ENCODE measurements at regions not wholly inside any gene's neighbourhood (a gene's known extent, or its start where the extent isn't known, plus 50 kb on each side); places are given as distances from the start of the nearest gene placed in this dataset.
A peak's percentile ranks its signal among the peaks of the same experiment; 100 is the strongest.

DNA sequence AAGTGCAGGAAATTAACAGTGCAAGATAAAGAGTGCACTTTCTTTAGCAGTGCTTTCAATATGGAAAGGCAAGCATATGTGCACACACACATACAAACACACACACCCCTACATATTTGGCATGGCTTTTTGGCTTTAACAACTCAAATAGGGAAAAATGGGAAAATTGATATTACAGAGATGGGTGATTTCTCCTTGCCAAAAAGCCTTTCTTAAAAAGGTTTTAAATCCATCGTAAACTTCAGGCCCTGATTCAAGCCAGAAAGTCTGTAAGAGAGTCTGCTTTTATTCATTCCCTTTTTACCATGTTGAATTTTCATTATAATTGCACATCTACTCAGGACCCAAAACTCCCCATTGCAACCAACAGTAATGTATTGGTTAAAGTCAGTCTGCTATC, 612.0 kb upstream of the ACTRT1 start:
- intact Hi-C loops (cut with DNase I): no loop called here
- DNase-seq (no peak), FAIRE-seq (no peak)
- H3K9ac ChIP-seq (ENCODE audit: low read length in 3 of 3): no peak overlapping the region
- H3K27me3 ChIP-seq (ENCODE audit: control insufficient read depth, insufficient read depth, low read length): no peaks in the 10 kb centered on the region
- H3K27ac ChIP-seq (ENCODE audit: low read depth in 2 of 2, low read length in 2 of 2): no peak overlapping the region
- TF ChIP-seq, protein P1, sequence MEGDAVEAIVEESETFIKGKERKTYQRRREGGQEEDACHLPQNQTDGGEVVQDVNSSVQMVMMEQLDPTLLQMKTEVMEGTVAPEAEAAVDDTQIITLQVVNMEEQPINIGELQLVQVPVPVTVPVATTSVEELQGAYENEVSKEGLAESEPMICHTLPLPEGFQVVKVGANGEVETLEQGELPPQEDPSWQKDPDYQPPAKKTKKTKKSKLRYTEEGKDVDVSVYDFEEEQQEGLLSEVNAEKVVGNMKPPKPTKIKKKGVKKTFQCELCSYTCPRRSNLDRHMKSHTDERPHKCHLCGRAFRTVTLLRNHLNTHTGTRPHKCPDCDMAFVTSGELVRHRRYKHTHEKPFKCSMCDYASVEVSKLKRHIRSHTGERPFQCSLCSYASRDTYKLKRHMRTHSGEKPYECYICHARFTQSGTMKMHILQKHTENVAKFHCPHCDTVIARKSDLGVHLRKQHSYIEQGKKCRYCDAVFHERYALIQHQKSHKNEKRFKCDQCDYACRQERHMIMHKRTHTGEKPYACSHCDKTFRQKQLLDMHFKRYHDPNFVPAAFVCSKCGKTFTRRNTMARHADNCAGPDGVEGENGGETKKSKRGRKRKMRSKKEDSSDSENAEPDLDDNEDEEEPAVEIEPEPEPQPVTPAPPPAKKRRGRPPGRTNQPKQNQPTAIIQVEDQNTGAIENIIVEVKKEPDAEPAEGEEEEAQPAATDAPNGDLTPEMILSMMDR (IDR thresholded peaks at IDR 0.05; ENCODE audit: borderline replicate concordance, extremely low read depth, insufficient read depth): no peak
- H3K36me3 ChIP-seq (ENCODE audit: control insufficient read depth in 2 of 3, insufficient read depth in 3 of 3, low read length in 3 of 3): no peaks in the 10 kb centered on the region
- H3K9me3 ChIP-seq (ENCODE audit: control insufficient read depth in 2 of 3, insufficient read depth in 1 of 3, low read length in 3 of 3): no peaks in the 10 kb centered on the region
- H3K4me3 ChIP-seq (ENCODE audit: low read length in 3 of 3): no peak overlapping the region
- no peaks in the 10 kb centered on the region for H3K4me1 ChIP-seq (ENCODE audit: control insufficient read depth in 2 of 3, insufficient read depth in 2 of 3, low read depth in 1 of 3, low read length in 3 of 3)

DNA sequence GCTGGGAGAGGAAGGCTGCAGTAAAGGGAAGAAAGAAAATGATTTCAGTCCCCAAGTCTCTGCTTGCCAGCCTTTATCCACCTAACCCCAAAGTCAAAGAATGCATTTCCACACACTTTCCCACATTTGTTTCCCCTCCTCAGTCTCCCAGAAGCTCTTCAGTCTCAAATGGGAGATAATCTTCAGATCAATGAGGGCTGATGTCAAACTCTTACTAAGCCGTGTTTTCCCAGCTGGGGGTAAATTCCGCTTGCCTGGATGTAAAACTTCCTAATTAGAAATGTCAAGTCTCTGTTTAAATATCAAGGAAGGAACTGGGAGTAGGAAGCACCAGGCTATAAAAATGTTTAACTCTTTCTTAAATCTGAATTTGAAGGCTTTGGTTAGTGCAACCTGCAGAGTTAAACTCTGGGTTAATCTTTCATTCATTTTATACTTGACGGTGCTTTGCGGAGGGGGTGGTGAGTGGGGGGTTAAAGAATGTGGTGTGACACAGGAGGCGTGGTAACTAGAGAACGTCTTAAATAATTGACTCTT, 601.4 kb upstream of the ACTRT1 start:
- H3K4me1 ChIP-seq (ENCODE audit: control insufficient read depth in 2 of 3, insufficient read depth in 2 of 3, low read depth in 1 of 3, low read length in 3 of 3): no peaks in the 10 kb centered on the region
- no peaks in the 10 kb centered on the region for H3K36me3 ChIP-seq (ENCODE audit: control insufficient read depth in 2 of 3, insufficient read depth in 3 of 3, low read length in 3 of 3)
- no peak overlapping the region for H3K4me3 ChIP-seq (ENCODE audit: low read length in 3 of 3)
- FAIRE-seq: no peak
- peak in 2 of 5 donors; percentile 17 to 29 for DNase-seq
- no peaks in the 10 kb centered on the region for H3K27me3 ChIP-seq (ENCODE audit: control insufficient read depth, insufficient read depth, low read length)
- intact Hi-C loops (cut with DNase I): no loop called here
- H3K9me3 ChIP-seq (ENCODE audit: control insufficient read depth in 2 of 3, insufficient read depth in 1 of 3, low read length in 3 of 3): no peaks in the 10 kb centered on the region
- TF ChIP-seq, protein P1 (IDR thresholded peaks at IDR 0.05; ENCODE audit: borderline replicate concordance, extremely low read depth, insufficient read depth): no peak
- no peak overlapping the region for H3K9ac ChIP-seq (ENCODE audit: low read length in 3 of 3)
- no peak overlapping the region for H3K27ac ChIP-seq (ENCODE audit: low read depth in 2 of 2, low read length in 2 of 2)

DNA sequence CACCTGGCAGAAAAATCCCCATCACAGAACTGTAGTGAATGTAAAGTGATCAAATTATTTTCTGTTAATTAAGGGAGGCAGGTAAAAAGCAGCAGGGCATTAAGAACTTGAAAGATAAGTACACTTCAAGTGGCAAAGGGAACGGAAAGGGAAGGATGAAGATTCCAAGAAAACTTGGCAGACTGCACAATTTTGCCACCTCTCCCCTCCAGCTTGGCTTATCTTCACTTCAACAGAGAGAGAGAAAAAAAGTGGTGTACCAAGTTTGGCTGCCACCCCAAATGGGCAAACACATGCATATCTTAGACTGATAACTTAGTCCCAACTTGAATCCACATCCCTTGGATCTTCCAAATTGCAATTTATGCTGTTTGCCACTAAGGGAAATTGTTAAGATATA, 598.1 kb upstream of the ACTRT1 start:
- DNase-seq (no peak), FAIRE-seq (no peak)
- TF ChIP-seq, protein P1 (IDR thresholded peaks at IDR 0.05; ENCODE audit: borderline replicate concordance, extremely low read depth, insufficient read depth): no peak
- Histone ChIP-seq H3K27ac (ENCODE audit: low read depth in 2 of 2, low read length in 2 of 2) (no peak overlapping the region), H3K9ac (ENCODE audit: low read length in 3 of 3) (no peak overlapping the region), H3K4me3 (ENCODE audit: low read length in 3 of 3) (no peak overlapping the region), H3K9me3 (ENCODE audit: control insufficient read depth in 2 of 3, insufficient read depth in 1 of 3, low read length in 3 of 3) (no peaks in the 10 kb centered on the region), H3K36me3 (ENCODE audit: control insufficient read depth in 2 of 3, insufficient read depth in 3 of 3, low read length in 3 of 3) (no peaks in the 10 kb centered on the region), H3K4me1 (ENCODE audit: control insufficient read depth in 2 of 3, insufficient read depth in 2 of 3, low read depth in 1 of 3, low read length in 3 of 3) (no peaks in the 10 kb centered on the region), H3K27me3 (ENCODE audit: control insufficient read depth, insufficient read depth, low read length) (no peaks in the 10 kb centered on the region)
- intact Hi-C loops (cut with DNase I): no loop called here

DNA sequence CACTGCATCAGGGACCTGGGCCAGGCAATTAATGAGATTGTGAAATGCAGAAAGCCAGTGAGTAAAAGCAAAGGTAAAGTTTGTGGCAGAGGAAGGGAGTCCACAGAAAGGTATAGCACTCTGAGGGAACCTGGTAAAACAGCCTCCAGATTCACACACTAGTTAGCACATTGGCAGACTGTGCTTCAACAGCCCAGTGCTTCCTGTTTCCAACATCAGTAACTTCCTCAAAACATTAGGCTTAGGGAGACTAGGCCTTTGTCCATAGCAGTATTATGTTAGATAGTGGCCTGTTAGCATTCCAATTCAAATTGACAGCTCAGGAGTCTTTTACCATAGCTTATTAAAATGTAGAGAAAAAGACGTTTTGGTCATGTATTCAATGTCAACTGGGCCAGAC, 582.6 kb upstream of the ACTRT1 start:
- FAIRE-seq: no peak
- H3K4me3 ChIP-seq (ENCODE audit: low read length in 3 of 3): no peak overlapping the region
- no peaks in the 10 kb centered on the region for H3K4me1 ChIP-seq (ENCODE audit: control insufficient read depth in 2 of 3, insufficient read depth in 2 of 3, low read depth in 1 of 3, low read length in 3 of 3)
- H3K27me3 ChIP-seq (ENCODE audit: control insufficient read depth, insufficient read depth, low read length): no peaks in the 10 kb centered on the region
- H3K9ac ChIP-seq (ENCODE audit: low read length in 3 of 3): no peak overlapping the region
- TF ChIP-seq, protein P1 (IDR thresholded peaks at IDR 0.05; ENCODE audit: borderline replicate concordance, extremely low read depth, insufficient read depth): no peak
- no peaks in the 10 kb centered on the region for H3K9me3 ChIP-seq (ENCODE audit: control insufficient read depth in 2 of 3, insufficient read depth in 1 of 3, low read length in 3 of 3)
- no peak for DNase-seq
- no peaks in the 10 kb centered on the region for H3K36me3 ChIP-seq (ENCODE audit: control insufficient read depth in 2 of 3, insufficient read depth in 3 of 3, low read length in 3 of 3)
- intact Hi-C loops (cut with DNase I): no loop called here
- H3K27ac ChIP-seq (ENCODE audit: low read depth in 2 of 2, low read length in 2 of 2): no peak overlapping the region

All from kidney (tissue), 13 donors.